GM19372 (cell line): ENCODE measurements at regions not wholly inside any gene's neighbourhood (a gene's known extent, or its start where the extent isn't known, plus 50 kb on each side); places are given as distances from the start of the nearest gene placed in this dataset.
"Not testable (repeated sequence)": the region's sequence is repeated elsewhere in the genome, so short reads cannot be mapped to it uniquely, and the experiment has no call there.

Experiments used
- ATAC-seq: cut with Tn5 transposase; IDR thresholded peaks from one replicate; pipeline ENCODE4 v1.9.1; 2021; ENCODE audit warnings: mild to moderate bottlenecking, low read depth, moderate library complexity; ENCODE audit not compliant: unreplicated experiment

- no peak for ATAC-seq
These were observed 560.9 kb upstream of the AGA start for GRCh38 chr4:178003098-178003657.

GRCh38 chr4:178010596-178010995, 568.4 kb upstream of the AGA start:
- ATAC-seq: no peak

- not testable (repeated sequence) for ATAC-seq
These were observed 572.8 kb upstream of the AGA start for GRCh38 chr4:178015046-178015445.

- ATAC-seq: no peak
These were observed 584.8 kb upstream of the AGA start for GRCh38 chr4:178026999-178027398.

GRCh38 chr4:178027796-178028195, 585.6 kb upstream of the AGA start:
- ATAC-seq: no peak

GRCh38 chr4:178028481-178028880, 586.2 kb upstream of the AGA start:
- ATAC-seq: no peak

GRCh38 chr4:178037459-178038214, 595.4 kb upstream of the AGA start:
- ATAC-seq: no peak

- no peak for ATAC-seq
These were observed 614.8 kb upstream of the AGA start for GRCh38 chr4:178056996-178057395.

GRCh38 chr4:178063568-178063967, 621.3 kb upstream of the AGA start:
- no peak for ATAC-seq

- ATAC-seq: no peak
These were observed 624.2 kb upstream of the AGA start for GRCh38 chr4:178066338-178066941.

- no peak for ATAC-seq
These were observed 625.9 kb upstream of the AGA start for GRCh38 chr4:178068136-178068535.

- ATAC-seq: no peak
These were observed 627.9 kb upstream of the AGA start for GRCh38 chr4:178070163-178070562.

- no peak for ATAC-seq
These were observed 638.1 kb upstream of the AGA start for GRCh38 chr4:178080312-178080711.

- no peak for ATAC-seq
These were observed 638.9 kb upstream of the AGA start for GRCh38 chr4:178081176-178081575.

- no peak for ATAC-seq
These were observed 639.7 kb upstream of the AGA start for GRCh38 chr4:178081896-178082295.

GRCh38 chr4:178082906-178083305, 640.7 kb upstream of the AGA start:
- no peak for ATAC-seq

- no peak for ATAC-seq
These were observed 641.7 kb upstream of the AGA start for GRCh38 chr4:178083968-178084367.

- ATAC-seq: no peak
These were observed 644.1 kb upstream of the AGA start for GRCh38 chr4:178086320-178086719.

- ATAC-seq: no peak
These were observed 648.6 kb upstream of the AGA start for GRCh38 chr4:178090640-178091411.

- ATAC-seq: no peak
These were observed 659.9 kb upstream of the AGA start for GRCh38 chr4:178102139-178102538.

GRCh38 chr4:178105242-178105641, 663.0 kb upstream of the AGA start:
- no peak for ATAC-seq
